Left forelimb (tissue), 1 donor: ENCODE measurements at regions not wholly inside any gene's neighbourhood (a gene's known extent, or its start where the extent isn't known, plus 50 kb on each side); places are given as distances from the start of the nearest gene placed in this dataset.

Source experiments
- DNase-seq: peaks from one replicate; pipeline ENCODE4 v3.0.0-alpha.2; 2018; ENCODE audit warnings: low spot score

DNA sequence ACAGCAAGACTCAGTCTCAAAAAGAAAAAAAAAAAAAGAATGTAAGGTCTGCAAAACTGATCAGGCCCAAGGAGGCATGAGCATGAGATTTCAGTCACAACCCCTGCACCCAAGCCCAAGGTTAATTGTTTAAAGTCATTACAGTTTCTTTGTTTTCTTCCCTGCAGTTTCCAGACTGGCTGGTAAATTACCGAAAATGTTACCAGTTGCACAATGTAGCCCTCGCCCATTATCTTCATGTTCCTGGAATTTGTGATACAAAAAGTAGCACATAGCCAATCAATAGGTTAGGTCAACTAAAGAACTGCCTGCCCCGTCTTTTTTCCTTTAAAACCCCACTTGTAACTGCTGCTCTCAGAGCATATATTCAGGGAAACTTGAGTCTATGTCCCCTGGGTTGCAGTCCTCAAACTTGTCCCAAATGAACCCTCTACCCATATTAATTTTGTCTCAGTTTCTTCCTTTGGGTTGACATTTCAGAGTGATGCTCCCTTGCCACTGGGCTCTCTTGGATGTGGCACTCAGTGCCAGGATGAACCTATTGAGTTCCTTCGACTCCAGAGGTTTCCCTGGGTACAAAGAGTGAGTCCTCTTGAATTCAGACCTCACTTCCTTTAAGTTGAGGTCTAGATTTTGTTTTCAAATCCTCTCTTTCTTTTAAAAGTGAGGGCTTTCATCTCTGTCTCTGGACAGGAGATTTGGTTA lies 216.2 kb upstream of the HS6ST1 start:
- DNase-seq = no peak

GRCh38 chr2:128535953-128536352 lies 217.3 kb upstream of the HS6ST1 start:
- no peak for DNase-seq

- DNase-seq = no peak
Observed at GRCh38 chr2:128536925-128537620, 218.4 kb upstream of the HS6ST1 start.

DNA sequence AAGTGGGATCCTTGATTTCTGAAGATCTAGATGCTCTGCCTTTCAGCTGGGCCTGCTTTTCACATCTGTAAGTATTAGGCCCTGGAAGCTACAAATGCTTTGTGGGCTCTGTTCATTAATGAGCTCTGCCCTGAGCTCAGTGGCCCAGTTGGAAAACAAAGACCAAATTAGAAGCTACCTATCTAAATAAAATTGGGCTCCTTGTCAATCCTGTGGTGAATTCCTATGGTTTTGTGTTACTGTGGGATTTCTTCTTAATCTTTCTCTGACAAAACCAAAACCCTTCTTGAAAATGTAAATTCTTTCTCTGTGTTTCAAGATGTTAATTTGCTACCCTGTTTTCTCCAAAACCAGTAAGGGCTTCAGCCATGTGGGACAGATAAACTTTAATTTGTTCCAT lies 219.0 kb upstream of the HS6ST1 start:
- DNase-seq = no peak

DNA sequence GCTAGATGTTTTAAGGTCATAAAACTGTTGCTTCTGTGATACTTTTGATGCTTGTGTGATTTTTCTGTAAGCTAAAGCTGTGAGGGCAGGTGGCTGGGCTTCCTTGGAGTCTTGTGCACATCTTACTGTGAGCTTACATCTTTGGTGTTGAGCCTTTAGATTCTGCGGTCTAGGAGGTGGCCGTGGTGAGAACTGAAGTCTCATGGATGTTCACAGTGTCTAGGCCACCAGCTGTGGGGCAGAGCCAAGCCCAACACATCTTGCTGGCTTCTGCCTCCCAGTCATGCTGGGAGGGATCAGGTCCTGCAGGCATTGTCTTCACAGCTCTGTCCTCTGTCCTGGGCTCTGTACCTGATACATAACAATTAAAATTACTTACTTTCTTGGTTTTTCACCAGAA lies 219.7 kb upstream of the HS6ST1 start:
- no peak for DNase-seq

- DNase-seq = no peak
Observed at GRCh38 chr2:128540670-128541069, 222.0 kb upstream of the HS6ST1 start.

DNA sequence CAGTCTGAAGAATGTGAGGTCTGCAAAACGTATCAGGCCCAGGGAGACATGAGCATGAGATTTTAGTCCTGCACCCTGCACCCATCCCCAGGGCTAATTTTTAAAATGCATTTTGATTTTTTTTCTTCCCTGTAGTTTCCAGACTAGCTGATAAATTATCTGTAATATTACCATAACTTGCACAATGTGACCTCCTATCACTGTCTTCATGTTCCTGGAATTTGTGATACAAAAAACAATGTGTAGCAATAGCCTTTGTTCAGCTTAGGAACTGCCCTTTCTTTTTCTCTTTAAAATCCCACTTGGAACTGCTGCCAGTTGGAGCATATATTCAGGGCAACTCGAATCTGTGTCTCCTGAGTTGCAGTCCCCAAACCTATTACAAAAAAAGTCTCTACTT lies 222.8 kb upstream of the HS6ST1 start:
- no peak for DNase-seq

- no peak for DNase-seq
Observed at GRCh38 chr2:128543036-128543435, 224.4 kb upstream of the HS6ST1 start.

DNA sequence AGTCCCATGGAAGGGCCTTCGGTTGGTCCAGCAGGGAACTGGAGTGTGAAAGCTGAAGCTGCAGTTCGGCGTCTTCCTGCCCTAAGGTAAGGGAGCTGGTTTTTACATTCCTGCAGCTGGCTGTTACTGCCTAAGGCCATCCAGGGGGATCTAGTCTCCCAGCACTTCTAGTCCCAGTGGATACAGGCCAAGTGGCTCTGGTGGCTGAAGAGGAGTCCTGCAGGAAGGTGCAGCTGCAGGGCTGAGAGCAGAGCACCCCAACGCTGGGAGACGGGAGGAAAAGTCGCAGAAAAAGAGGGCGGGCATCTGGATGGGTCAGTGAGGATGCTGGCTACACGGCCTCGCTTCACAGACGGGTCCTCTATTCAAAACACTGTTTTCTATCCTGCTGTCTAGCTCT lies 225.0 kb upstream of the HS6ST1 start:
- no peak for DNase-seq

GRCh38 chr2:128544321-128545037 lies 225.8 kb upstream of the HS6ST1 start:
- DNase-seq = no peak

DNA sequence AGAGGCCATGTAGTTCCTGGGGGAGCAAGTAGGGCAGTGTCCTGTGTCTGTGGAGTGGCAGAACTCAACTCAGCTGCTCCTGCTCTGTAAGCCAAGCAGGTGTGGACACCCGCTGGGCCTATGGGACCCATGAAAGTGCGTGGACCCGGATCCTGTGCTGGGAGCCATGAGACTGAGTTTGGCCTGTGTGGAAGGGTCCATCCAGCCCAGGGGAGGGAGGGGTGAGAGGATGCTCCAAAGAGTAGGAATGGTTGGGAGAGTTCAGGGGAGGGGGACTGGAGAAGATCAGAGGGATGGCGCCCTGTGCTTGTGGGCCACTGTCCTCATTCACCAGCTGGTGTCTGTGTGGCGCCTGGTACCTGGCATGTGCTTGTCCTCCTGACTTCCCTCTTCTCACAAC lies 226.4 kb upstream of the HS6ST1 start:
- no peak for DNase-seq

DNA sequence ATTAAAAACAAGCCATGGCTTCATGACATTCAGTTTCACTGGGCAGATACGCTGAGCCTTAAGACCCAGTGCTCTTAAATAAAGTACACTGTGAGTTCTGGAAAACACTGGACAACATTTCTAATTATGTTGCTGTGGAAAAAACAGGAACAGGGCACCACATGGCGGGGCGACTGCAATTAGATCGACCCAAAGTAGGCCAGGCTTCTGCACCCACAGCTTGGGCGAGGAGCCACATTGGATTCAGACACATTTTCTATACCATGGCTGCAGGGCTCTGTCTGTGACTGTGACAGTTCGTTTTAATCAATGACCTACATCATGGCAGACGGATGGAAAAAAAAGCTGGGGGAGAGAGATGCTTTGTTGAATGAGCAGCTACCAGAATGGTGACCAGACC lies 227.2 kb upstream of the HS6ST1 start:
- DNase-seq = no peak

- DNase-seq = no peak
Observed at GRCh38 chr2:128547667-128548066, 229.0 kb upstream of the HS6ST1 start.

DNA sequence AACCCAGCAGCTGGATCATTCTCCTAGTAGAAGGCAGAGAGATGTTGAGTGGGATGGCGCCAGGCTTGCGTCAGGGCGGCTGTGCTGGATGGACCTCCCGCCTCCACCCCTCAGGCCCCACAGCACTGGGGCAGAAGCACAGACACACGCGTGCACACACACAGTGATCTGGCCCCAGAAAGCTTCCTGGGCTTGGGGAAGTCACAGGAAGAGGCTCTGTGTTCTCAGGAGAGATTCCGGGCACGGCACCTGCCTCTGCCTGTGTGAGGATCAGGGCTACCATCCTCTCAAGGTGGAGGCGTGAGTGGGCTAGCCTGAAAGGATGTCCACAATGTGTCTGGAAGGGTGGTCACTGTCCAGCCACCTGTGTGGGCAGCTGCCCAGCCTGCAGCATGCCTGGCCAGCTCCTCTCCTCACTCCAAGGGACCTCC lies 229.8 kb upstream of the HS6ST1 start:
- DNase-seq = no peak

DNA sequence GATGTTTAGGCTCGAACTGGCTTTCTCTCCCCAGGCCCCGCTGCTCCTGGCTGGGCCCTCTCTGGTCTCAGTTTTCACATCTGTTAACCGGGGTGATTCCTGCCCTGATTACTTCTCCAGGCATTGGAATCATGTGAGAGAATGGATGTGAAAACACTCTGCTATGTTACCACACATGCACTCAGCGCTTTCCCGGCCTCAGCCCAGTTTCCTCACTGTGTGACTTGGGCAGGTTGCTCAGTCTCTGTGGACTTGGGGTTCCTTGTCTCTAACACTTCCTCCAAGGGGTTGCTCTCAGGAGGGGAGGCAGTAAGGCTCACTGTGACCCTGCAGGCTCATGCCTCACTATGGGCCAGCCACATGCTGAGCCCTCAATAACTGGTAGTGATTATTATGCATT lies 230.4 kb upstream of the HS6ST1 start:
- no peak for DNase-seq

GRCh38 chr2:128549646-128550260 lies 231.1 kb upstream of the HS6ST1 start:
- DNase-seq = no peak

- DNase-seq = no peak
Observed at GRCh38 chr2:128550389-128550788, 231.7 kb upstream of the HS6ST1 start.

GRCh38 chr2:128550801-128551416 lies 232.2 kb upstream of the HS6ST1 start:
- DNase-seq = no peak

DNA sequence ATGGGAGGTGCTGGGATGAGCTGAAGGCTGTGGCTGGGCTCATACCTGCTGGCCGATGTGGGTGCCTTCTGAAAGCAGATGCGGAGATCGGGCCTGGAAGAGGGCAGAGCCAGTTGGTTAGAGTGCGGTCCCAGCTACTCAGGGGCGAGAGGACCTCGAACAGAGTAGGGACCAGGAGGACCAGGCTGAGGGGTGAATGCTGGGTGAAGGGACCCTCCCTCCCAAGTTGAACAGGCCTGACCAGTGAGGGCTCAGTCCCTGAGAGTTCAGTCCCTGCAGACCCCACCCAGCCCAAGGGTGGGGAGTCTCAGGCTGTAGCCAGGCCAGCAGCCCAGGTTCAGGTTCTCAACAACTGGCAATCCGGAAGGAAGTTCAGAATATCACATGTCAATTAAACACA lies 232.8 kb upstream of the HS6ST1 start:
- DNase-seq = no peak

DNA sequence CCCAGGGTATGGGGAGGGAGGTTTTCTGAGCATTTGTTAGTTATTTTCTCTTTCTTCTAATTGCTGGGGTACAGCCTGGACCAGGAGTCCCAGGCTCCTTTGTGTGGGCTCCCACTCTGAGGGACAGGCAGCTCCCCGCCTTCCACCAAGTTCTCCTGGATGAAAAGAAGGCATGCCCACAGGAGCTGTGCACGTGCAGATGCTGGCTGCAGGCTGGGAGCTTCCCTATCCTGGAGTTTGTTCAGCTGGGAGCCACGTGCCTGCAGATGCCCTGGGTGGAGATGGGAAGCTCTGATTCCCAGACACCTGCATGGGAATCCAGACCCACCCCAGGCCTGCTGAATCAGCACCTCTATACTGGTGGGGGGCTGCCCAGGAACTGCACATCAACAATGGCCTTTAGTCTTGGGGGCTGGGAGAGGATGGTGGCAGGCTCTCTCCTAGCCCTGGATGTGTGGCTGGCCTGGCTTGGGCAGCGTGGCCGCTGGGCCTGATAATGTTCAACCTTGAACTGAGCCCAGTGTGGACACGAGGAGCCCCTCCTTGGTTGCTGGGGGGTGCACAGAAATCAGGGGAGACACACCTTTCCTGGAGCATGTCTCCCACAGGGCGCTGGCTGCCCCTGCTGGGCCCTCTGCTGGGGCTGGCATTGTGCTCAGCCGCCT lies 233.6 kb upstream of the HS6ST1 start:
- no peak for DNase-seq

DNA sequence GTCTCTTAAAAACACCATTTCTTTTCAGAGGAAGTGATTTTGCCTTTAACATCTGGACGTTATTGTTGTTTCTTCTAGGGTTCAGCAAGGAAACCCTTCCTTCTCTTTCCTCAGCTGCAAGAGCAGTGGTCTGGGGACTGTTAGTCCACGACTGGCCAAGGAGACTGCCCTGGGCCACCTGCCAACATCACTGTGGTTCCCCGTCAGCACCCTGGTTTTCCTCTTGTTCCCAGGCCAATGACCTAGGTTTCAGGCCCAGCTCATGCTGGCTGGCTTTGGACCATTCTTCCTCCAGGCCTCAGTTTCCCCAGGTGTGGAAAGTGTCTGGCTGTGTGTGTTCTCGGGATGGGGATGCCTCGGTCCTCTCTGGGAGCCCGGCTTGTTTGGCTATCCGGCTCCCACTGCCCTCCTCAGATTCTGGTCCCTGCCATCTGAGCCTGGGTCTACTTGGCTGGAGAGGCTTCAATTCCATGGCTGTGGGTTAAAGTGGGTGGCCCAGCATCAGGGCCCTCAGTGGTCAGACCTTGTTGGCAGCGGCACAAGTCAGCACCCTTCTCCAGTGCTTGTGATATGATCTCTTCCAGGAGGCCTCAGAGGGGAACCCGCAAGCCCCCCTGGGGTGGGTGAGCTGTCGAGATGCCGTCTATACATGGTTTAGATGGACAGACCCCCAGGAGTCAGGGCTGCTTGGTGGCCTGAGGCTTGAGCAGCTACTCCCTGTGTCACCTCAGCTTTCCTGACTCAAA lies 234.3 kb upstream of the HS6ST1 start:
- DNase-seq = no peak
